Left lung (tissue), 4 donors: ENCODE measurements at regions not wholly inside any gene's neighbourhood (a gene's known extent, or its start where the extent isn't known, plus 50 kb on each side); places are given as distances from the start of the nearest gene placed in this dataset.

Source experiments
- ATAC-seq: fragments of 200-7000 bp; cut with Tn5 transposase; one replicate; pipeline ENCODE4 v1.9.1; 2020; ENCODE audit warnings: moderate library complexity
- DNase-seq, 4 donors: peaks; one replicate each; pipeline ENCODE4 v3.0.0-alpha.2; 2013 to 2020
- H3K27ac ChIP-seq, 2 donors: fragments of 200-600 bp; sonication (generic) in 1 of 2; one replicate each; pipeline versions ENCODE4 v1.5.0 to v1.8.0; 2020 to 2021
- H3K27me3 ChIP-seq, 2 donors: fragments of 200-600 bp; sonication (generic) in 1 of 2; one replicate each; pipeline versions ENCODE4 v1.5.0 to v1.8.0; 2020 to 2021
- H3K36me3 ChIP-seq, 2 donors: fragments of 200-600 bp; sonication (generic) in 1 of 2; one replicate each; pipeline versions ENCODE4 v1.5.0 to v1.8.0; 2020 to 2021
- H3K4me1 ChIP-seq, 2 donors: fragments of 200-600 bp; one replicate each; pipeline ENCODE4 v1.8.0; 2021
- H3K4me3 ChIP-seq, 2 donors: fragments of 200-600 bp; sonication (generic) in 1 of 2; one replicate each; pipeline versions ENCODE4 v1.5.0 to v1.8.0; 2020 to 2021; ENCODE audit warnings: mild to moderate bottlenecking in 1 of 2
- H3K9me3 ChIP-seq, 2 donors: fragments of 200-600 bp; sonication (generic) in 1 of 2; one replicate each; pipeline versions ENCODE4 v1.5.0 to v1.8.0; 2020 to 2021
- CTCF ChIP-seq, 2 donors: fragments of 200-600 bp; sonication (generic) in 1 of 2; IDR thresholded peaks; one replicate each; pipeline versions ENCODE4 v1.5.0 to v1.8.0; 2021; ENCODE audit warnings: antibody characterized with exemption in 2 of 2
- intact Hi-C, 2 donors: fragments of 100-400 bp; cut with DNase I; formaldehyde crosslinking; loops; one replicate each; pipeline versions ENCODE4 v1.11.2 to v1.14.2; 2022
- donor health status: DM: no; HTN: yes; CAD: no.
- donor health status: DM: no; HTN: no; CAD: no.

- H3K36me3 ChIP-seq, result no peaks in the 10 kb centered on the region
- ATAC-seq (no peak), DNase-seq (no peak)
- no peak for TF ChIP-seq CTCF (IDR thresholded peaks at IDR 0.05)
- H3K9me3 ChIP-seq, result peaks cover 0 to 7% of the 10 kb centered on the region in 2 donors
- no peaks in the 10 kb centered on the region for H3K27me3 ChIP-seq
- no peak overlapping the region for H3K27ac ChIP-seq
- no peak overlapping the region for H3K4me3 ChIP-seq
- no peaks in the 10 kb centered on the region for H3K4me1 ChIP-seq
- intact Hi-C loops, result no loop called here
These were observed 484.7 kb downstream of the ELAVL2 start for GRCh38 chr9:23341346-23341745.

GRCh38 chr9:23342291-23342690, 483.7 kb downstream of the ELAVL2 start:
- ATAC-seq (peak; percentile 61), DNase-seq (peak in 2 of 4 donors; percentile 37 to 39)
- intact Hi-C loops, result no loop called here
- Histone ChIP-seq H3K27ac (no peak overlapping the region), H3K4me1 (no peaks in the 10 kb centered on the region), H3K27me3 (no peaks in the 10 kb centered on the region), H3K9me3 (peaks cover 0 to 7% of the 10 kb centered on the region in 2 donors), H3K36me3 (no peaks in the 10 kb centered on the region), H3K4me3 (no peak overlapping the region)
- TF ChIP-seq CTCF (IDR thresholded peaks at IDR 0.05), result no peak

GRCh38 chr9:23343226-23343625, 482.8 kb downstream of the ELAVL2 start:
- intact Hi-C loops, result no loop called here
- Histone ChIP-seq H3K9me3 (peaks cover 0 to 7% of the 10 kb centered on the region in 2 donors), H3K4me1 (no peaks in the 10 kb centered on the region), H3K36me3 (no peaks in the 10 kb centered on the region), H3K27me3 (no peaks in the 10 kb centered on the region), H3K4me3 (no peak overlapping the region), H3K27ac (no peak overlapping the region)
- ATAC-seq, result no peak
- no peak for DNase-seq
- TF ChIP-seq CTCF (IDR thresholded peaks at IDR 0.05), result no peak

- Histone ChIP-seq H3K27ac (no peak overlapping the region), H3K27me3 (no peaks in the 10 kb centered on the region), H3K36me3 (no peaks in the 10 kb centered on the region), H3K4me3 (no peak overlapping the region), H3K9me3 (peaks cover 0 to 37% of the 10 kb centered on the region in 2 donors), H3K4me1 (no peaks in the 10 kb centered on the region)
- DNase-seq (no peak), ATAC-seq (no peak)
- no peak for TF ChIP-seq CTCF (IDR thresholded peaks at IDR 0.05)
- intact Hi-C loops, result no loop called here
These were observed 464.9 kb downstream of the ELAVL2 start for GRCh38 chr9:23361096-23361495.

- Histone ChIP-seq H3K27ac (no peak overlapping the region), H3K27me3 (no peaks in the 10 kb centered on the region), H3K36me3 (no peaks in the 10 kb centered on the region), H3K4me3 (no peak overlapping the region), H3K9me3 (no peaks in the 10 kb centered on the region), H3K4me1 (no peaks in the 10 kb centered on the region)
- TF ChIP-seq CTCF (IDR thresholded peaks at IDR 0.05), result no peak
- DNase-seq (no peak), ATAC-seq (peak; percentile 64)
- intact Hi-C loops, result no loop called here
These were observed 453.3 kb downstream of the ELAVL2 start for GRCh38 chr9:23372703-23373102.
